ELR (cell line): ENCODE measurements at regions not wholly inside any gene's neighbourhood (a gene's known extent, or its start where the extent isn't known, plus 50 kb on each side); places are given as distances from the start of the nearest gene placed in this dataset.
"Not testable (repeated sequence)": the region's sequence is repeated elsewhere in the genome, so short reads cannot be mapped to it uniquely, and the experiment has no call there.

Source experiments
- DNase-seq: peaks from one replicate; pipeline ENCODE4 v3.0.0-alpha.2; 2015; ENCODE audit warnings: low read depth

- DNase-seq, result no peak
Observed at GRCh38 chr13:59416561-59416960, 747.2 kb downstream of the DIAPH3 start.

GRCh38 chr13:59422646-59423045 lies 741.1 kb downstream of the DIAPH3 start:
- DNase-seq, result no peak

DNA sequence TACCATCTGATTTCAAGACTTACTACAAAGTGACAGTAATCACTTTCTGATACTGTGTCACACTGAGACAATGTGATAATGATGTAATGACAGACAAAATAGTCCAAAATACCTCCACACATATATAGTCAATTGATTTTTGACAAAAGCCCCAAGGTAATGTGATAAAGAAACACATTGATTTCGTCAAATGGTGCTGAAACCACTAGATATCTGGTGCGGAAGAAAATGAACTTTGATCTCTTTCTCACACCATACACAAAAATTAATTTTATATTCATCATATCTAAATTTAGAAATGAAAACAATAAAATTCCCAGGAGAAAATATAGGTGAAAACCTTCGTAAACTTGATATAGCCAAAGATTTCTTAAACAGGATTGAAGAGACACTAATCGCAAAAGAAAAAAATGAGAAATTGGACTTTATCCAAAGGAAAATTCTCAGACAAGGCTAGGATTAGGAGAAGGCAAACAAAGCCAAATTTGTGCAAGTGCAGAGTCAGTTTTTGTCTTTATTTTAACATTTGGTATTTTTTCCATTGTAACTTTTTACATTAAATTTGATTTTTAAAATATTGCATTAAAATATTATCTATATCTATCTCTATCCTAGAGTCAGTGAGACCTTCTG lies 739.9 kb downstream of the DIAPH3 start:
- DNase-seq, result no peak

- peak; percentile 28 for DNase-seq
Observed at GRCh38 chr13:59424661-59425060, 739.1 kb downstream of the DIAPH3 start.

GRCh38 chr13:59425211-59425741 lies 738.5 kb downstream of the DIAPH3 start:
- peak; percentile 3 for DNase-seq

DNA sequence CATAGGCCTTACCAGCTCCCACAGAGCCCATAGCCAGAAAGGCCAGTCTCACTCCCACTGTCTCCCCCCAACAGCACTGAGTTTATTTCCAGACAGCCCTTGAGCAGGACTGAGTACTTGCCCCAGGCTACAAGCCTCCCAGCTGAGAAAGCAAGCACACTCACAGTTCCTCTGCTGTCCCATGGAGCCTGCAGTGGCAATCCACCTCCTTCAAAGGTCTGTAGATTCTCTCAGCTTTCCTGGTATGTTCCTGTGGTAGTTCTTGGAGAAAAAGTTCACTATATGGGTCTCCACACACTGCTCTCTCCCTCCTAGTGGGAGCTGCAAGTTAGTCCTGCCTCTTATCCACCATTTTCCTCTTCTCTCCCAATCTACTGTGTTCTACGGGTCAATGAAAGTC lies 728.7 kb downstream of the DIAPH3 start:
- DNase-seq, result no peak

- DNase-seq, result no peak
Observed at GRCh38 chr13:59437544-59438301, 726.0 kb downstream of the DIAPH3 start.

DNA sequence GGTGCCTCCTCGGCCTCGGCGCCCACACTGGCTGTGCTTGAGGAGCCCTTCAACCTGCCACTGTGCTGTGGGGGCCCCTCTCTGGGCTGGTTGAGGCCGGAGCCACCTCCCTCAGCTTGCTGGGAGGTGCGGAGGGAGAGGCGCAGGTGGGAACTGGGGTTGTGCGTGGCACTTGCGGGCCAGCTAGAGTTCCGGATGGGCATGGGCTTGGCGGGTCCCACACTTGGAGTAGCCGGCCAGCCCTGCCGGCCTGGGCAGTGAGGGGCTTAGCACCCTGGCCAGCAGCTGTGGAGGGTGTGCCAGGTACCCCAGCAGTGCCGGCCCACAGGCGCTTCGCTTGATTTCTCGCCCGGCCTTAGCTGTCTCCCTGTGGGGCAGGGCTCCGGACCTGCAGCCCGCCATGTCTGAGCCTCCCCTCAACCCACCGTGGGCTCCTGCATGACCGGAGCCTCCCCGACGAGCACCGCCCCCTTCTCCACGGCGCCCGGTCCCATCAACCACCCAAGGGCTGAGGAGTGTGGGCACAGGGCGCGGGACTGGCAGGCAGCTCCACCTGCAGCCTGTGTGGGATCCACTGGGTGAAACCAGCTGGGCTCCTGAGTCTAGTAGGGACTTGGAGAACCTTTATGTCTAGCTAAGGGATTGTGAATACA lies 723.8 kb downstream of the DIAPH3 start:
- no peak for DNase-seq

GRCh38 chr13:59441068-59441467 lies 722.7 kb downstream of the DIAPH3 start:
- DNase-seq, result not testable (repeated sequence)

DNA sequence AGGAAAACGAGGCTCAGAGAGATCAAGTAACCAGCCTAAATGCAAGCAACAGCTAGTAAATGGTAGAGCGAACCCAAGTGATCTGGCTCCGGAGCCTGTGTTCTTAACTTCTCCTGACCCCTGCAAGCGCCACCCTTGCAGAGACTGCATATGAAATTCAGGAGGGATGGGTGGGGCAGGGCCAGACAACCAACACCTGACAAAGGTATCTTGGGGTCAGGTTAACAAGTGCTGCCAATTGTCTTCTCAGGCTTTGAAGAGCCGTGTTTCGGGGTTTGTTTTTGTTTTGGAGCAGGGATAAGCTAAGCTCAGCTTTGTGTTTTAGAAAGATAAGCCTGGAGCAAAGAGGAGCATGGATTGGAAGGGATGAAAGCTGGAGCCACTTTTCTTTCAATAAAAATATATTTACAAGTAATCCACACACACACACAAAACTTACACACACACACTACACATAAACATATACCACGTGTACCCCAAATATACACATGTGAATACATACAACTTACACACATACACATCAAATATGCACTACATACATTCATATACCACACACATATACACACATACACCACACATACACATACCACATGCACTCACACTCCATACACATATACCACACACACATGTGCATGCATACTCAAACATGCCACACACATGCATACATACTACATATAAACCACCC lies 722.0 kb downstream of the DIAPH3 start:
- no peak for DNase-seq

DNA sequence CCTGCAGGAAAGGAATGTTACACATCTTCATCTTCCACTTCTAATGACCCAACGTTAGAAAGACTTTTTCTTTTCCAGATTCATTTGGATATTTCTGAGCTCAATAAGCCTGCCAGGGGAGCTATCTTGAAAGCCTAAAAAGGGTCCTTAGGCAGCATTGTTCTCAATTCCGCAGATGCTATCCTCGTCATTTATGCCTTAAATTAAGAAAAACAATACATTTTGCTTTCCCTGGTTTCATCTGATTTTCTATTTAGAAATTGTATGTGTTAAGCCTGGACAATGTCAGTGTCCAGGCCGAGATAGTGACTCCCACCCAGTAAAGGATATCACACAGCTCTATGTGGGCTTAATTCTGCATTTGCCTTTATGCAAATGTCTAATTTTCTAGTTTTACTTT lies 721.3 kb downstream of the DIAPH3 start:
- DNase-seq, result no peak

DNA sequence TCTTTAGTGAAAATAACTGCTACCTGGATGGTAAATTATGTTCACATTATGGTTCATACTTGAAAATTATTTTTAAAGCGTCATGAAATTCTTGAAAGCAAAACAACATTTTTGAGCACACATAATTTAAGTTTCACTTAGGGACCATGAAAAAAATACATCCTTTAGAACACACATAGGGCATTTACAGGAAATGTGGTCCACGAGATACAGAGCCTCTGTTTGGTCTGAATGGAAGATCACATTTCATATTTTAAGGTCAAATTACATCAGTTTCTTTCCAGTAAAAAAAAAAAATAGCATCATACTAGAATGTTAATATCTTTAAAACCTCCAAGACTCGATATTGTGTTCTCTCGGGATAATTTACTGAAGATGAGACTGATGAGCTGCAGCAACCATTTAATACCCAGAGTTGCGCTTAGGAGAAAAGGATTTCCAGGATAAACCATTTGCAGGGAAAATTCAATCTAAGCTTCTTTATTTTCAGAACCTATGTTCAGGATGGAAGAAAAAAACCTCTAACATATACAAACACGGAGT lies 720.7 kb downstream of the DIAPH3 start:
- DNase-seq, result no peak

DNA sequence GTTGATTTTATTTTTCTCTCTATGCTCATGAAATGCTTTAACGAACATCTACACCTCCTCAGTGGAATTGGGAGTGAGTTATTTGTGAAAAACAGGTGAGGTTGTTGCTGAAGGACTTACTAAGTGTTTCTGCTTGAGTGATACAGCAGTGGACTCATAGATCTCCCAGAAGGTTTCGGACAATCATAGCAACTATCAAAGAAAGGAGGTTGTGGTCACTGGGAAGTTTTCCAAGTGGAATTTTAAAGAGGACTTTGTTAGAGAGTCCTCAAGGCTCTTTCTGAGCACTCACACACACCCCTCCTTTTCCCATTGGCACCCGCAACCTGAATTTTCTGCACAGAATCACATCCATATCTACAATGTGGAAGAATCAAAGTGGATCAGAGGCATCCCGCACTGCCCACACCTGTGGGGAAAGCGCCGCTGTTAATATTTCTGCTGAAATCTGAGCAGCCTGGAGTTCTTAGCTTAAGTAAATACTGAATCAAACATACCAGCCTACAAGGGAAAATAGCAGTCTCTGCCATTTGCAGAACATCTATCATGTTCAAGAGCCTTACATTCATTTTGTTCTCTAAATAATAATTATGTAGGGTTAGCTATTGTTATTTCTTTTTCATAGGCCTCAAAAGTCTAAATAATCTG lies 719.4 kb downstream of the DIAPH3 start:
- DNase-seq, result no peak

DNA sequence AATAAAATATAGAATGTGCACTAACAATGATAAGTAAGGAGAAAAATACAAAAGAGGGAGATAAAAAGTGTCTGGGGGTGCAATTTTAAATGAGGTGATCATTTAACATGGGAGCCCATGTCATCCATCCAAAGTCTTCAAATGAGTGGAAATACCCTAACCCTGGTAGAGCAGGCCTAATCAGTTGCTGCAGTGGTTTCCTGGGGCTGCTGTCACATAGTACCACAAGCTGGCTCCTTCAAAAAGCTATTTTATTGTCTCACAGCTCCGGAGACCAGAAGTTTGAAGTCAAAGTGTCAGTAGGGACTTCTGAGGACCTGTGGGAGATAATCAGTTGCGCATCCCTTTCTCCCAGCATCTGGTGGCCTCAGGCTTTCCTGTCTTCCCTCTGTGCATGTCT lies 717.9 kb downstream of the DIAPH3 start:
- no peak for DNase-seq

GRCh38 chr13:59446391-59446790 lies 717.3 kb downstream of the DIAPH3 start:
- DNase-seq, result no peak

DNA sequence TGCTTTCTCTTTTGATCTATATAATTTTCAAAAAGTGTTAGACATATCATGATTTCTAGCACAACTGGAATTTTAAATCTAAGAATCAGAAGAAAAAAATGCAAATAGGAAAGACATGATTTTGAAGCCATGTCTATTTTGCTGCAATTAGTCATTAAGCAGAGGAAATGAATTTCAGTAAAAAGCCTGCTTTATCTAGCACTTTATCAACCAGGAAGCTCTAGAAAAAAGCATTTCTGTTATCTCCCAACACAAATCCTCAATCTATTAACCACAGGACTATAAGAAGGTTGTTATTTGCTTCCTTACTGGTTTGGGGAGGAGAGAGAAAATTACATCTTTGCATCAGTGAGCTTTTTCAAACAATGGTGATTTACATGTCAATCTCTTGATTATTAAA lies 716.7 kb downstream of the DIAPH3 start:
- no peak for DNase-seq

- peak; percentile 24 for DNase-seq
Observed at GRCh38 chr13:59447846-59448620, 715.7 kb downstream of the DIAPH3 start.

- DNase-seq, result no peak
Observed at GRCh38 chr13:59449750-59450149, 714.0 kb downstream of the DIAPH3 start.

- DNase-seq, result no peak
Observed at GRCh38 chr13:59450229-59450628, 713.5 kb downstream of the DIAPH3 start.

- DNase-seq, result no peak
Observed at GRCh38 chr13:59451236-59451635, 712.5 kb downstream of the DIAPH3 start.
